Fibroblast of the aortic adventitia (primary cell): ENCODE measurements at regions not wholly inside any gene's neighbourhood (a gene's known extent, or its start where the extent isn't known, plus 50 kb on each side); places are given as distances from the start of the nearest gene placed in this dataset.

Source experiments
- DNase-seq: peaks from one replicate; pipeline ENCODE4 v3.0.0-alpha.2; 2010; ENCODE audit warnings: low read depth
- H3K4me3 ChIP-seq: 2 replicates; pipeline ENCODE4 v1.5.1; 2011; ENCODE audit warnings: low read depth, mild to moderate bottlenecking, control low read depth, low read length, moderate library complexity
- CTCF ChIP-seq: IDR thresholded peaks from 2 replicates; pipeline ENCODE4 v1.5.1; 2011; ENCODE audit warnings: mild to moderate bottlenecking, low read length, control low read depth, inconsistent platforms; ENCODE audit not compliant: insufficient read depth

GRCh38 chr1:219751870-219752507, 139.1 kb upstream of the ZC3H11B start:
- no peak for TF ChIP-seq CTCF
- peak; percentile 33 for DNase-seq
- no peak overlapping the region for H3K4me3 ChIP-seq

GRCh38 chr1:219749370-219749769, 136.5 kb upstream of the ZC3H11B start:
- no peak for TF ChIP-seq CTCF
- no peak overlapping the region for H3K4me3 ChIP-seq
- no peak for DNase-seq

GRCh38 chr1:219746141-219746540, 133.2 kb upstream of the ZC3H11B start:
- no peak for DNase-seq
- TF ChIP-seq CTCF: no peak
- H3K4me3 ChIP-seq: no peak overlapping the region

GRCh38 chr1:219744652-219745469, 132.0 kb upstream of the ZC3H11B start:
- TF ChIP-seq CTCF: no peak
- H3K4me3 ChIP-seq: no peak overlapping the region
- peak; percentile 79 for DNase-seq

GRCh38 chr1:219741011-219741970, 128.4 kb upstream of the ZC3H11B start:
- H3K4me3 ChIP-seq: no peak overlapping the region
- no peak for TF ChIP-seq CTCF
- no peak for DNase-seq

GRCh38 chr1:219733511-219734174, 120.7 kb upstream of the ZC3H11B start:
- TF ChIP-seq CTCF: no peak
- no peak for DNase-seq
- no peak overlapping the region for H3K4me3 ChIP-seq
